ENCODE measurements at regions not wholly inside any gene's neighbourhood (a gene's known extent, or its start where the extent isn't known, plus 50 kb on each side); places are given as distances from the start of the nearest gene placed in this dataset.

DNA sequence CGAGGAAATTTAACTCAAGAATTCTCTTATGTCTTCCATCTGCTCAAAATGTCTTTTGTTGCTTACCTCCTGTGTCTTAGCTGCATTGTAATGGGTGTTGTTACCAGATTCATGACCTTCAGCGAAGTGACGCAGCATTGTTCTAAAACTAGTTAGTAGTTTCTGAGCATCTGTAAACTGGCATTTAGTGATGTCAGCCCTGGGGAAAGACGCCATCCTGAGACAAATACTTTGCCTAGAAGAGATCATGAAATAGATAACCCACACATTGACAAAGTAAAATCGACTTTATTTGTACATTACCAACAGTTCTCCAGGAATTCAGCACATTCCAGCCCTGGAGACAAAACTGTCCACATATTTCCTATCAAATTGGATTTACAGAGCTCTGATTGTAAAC lies 87.8 kb downstream of the GPAM start:
- TF ChIP-seq POLR2A (IDR thresholded peaks at IDR 0.05; ENCODE audit: low read depth, low read length) = no peak
- FAIRE-seq (no peak), DNase-seq (ENCODE audit: insufficient read length, low spot score) (no peak)

DNA sequence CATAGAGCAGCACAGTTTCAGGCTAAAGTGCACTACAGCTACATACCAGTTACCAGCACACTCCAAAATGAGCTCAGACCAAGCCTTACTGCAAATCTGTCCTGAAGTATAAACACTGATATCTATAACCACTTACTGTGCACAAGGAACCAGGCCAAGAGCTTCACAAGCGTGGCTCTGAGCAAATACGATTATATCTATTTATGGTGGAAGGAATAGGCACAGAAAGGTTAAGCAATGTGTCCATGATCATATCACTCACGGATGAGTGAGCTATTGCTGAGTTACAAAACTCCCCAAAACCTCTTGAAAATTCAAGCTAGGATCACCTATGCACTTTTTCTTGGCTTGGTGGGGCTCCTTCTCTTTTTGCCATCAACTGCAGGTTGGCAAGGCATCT lies 84.9 kb downstream of the GPAM start:
- DNase-seq (ENCODE audit: insufficient read length, low spot score) = no peak
- no peak for TF ChIP-seq POLR2A (IDR thresholded peaks at IDR 0.05; ENCODE audit: low read depth, low read length)
- FAIRE-seq = no peak

Measured in H54 (cell line).